T-cell (primary cell): ENCODE measurements at regions not wholly inside any gene's neighbourhood (a gene's known extent, or its start where the extent isn't known, plus 50 kb on each side); places are given as distances from the start of the nearest gene placed in this dataset.

Experiments
- ATAC-seq, 4 experiments: fragments of 200-7000 bp in 3 of 4; fragments of 150-1000 bp in 1 of 4; cut with Tn5 transposase; replicated peaks in 1 of 4; 1 replicate in 3 of 4; 2 replicates in 1 of 4; pipeline ENCODE4 v1.10.0; 2021; ENCODE audit warnings: moderate library complexity in 3 of 4, mild to moderate bottlenecking in 2 of 4, moderate number of reproducible peaks in 1 of 4
- CTCF ChIA-PET, 2 donors: fragments of 300-600 bp; sonication (Branson Sonifier 250); formaldehyde crosslinking; loops; one replicate each; lab custom pipeline; 2022; ENCODE audit warnings: antibody characterized with exemption in 2 of 2; lab: Charles Lee
- POLR2A ChIA-PET, 2 donors: fragments of 300-600 bp; sonication (Branson Sonifier 250); formaldehyde crosslinking; loops; one replicate each; lab custom pipeline; 2022; ENCODE audit warnings: antibody characterized with exemption in 2 of 2; lab: Charles Lee
- DNase-seq, 35 experiments: peaks; one replicate each; pipeline versions ENCODE4 v3.0.0 to v3.0.0-alpha.2; 2013 to 2023
- H3K27ac ChIP-seq: one replicate; pipeline ENCODE4 v1.5.1; 2013; ENCODE audit warnings: low read length
- H3K27me3 ChIP-seq, 2 experiments: replicated peaks in 1 of 2; 1 replicate in 1 of 2; 2 replicates in 1 of 2; pipeline versions ENCODE4 v1.6.1 to v1.7.0; 2013; ENCODE audit warnings: low read length in 1 of 2, mixed read lengths in 1 of 2; ENCODE audit not compliant: control insufficient read depth in 2 of 2, insufficient read depth in 2 of 2; ENCODE audit errors: extremely low read depth in 1 of 2
- H3K36me3 ChIP-seq, 2 donors: 1 replicate in 1 of 2; 2 replicates in 1 of 2; pipeline versions ENCODE4 v1.6.1 to v1.7.0; 2013; ENCODE audit warnings: low read length in 1 of 2; ENCODE audit not compliant: control insufficient read depth in 2 of 2, insufficient read depth in 1 of 2; ENCODE audit errors: extremely low read depth in 1 of 2
- H3K4me1 ChIP-seq, 2 experiments: 1 replicate in 1 of 2; 2 replicates in 1 of 2; pipeline versions ENCODE4 v1.6.1 to v1.7.0; 2013; ENCODE audit warnings: low read length in 2 of 2, mixed read lengths in 1 of 2; ENCODE audit not compliant: insufficient read depth in 2 of 2, control insufficient read depth in 1 of 2; ENCODE audit errors: extremely low read depth in 1 of 2
- H3K4me3 ChIP-seq, 2 donors: 1 replicate in 1 of 2; 2 replicates in 1 of 2; pipeline versions ENCODE4 v1.5.1 to v1.7.0; 2013; ENCODE audit warnings: mild to moderate bottlenecking in 2 of 2, low read length in 1 of 2, moderate library complexity in 1 of 2; ENCODE audit not compliant: control insufficient read depth in 1 of 2; ENCODE audit errors: extremely low read depth in 1 of 2
- H3K9me3 ChIP-seq: 2 replicates; pipeline ENCODE4 v1.7.0; 2013
- H3K27ac Mint-ChIP-seq, 2 donors: one replicate each; pipeline ENCODE4 v1.8.0; 2020 to 2021; ENCODE audit warnings: mild to moderate bottlenecking in 2 of 2, mixed read lengths in 2 of 2
- H3K27me3 Mint-ChIP-seq, 2 donors: one replicate each; pipeline ENCODE4 v1.8.0; 2021 to 2022; ENCODE audit warnings: mixed read lengths in 2 of 2
- H3K36me3 Mint-ChIP-seq: one replicate; pipeline ENCODE4 v1.8.0; 2021; ENCODE audit warnings: mixed read lengths
- H3K4me1 Mint-ChIP-seq, 3 donors: one replicate each; pipeline ENCODE4 v1.8.0; 2020 to 2022; ENCODE audit warnings: mixed read lengths in 3 of 3, mild to moderate bottlenecking in 1 of 3
- H3K4me3 Mint-ChIP-seq, 3 donors: one replicate each; pipeline ENCODE4 v1.8.0; 2020 to 2022; ENCODE audit warnings: mild to moderate bottlenecking in 3 of 3, mixed read lengths in 3 of 3, moderate library complexity in 3 of 3
- H3K9me3 Mint-ChIP-seq, 3 donors: one replicate each; pipeline ENCODE4 v1.8.0; 2020 to 2022; ENCODE audit warnings: mixed read lengths in 3 of 3
- WGBS: methylation state at CpG from one replicate; pipeline ENCODE4 v1.1.5; 2013; ENCODE audit warnings: missing lambda C conversion rate; ENCODE audit not compliant: insufficient coverage; 5-methylcytosine and 5-hydroxymethylcytosine counted together

- no peak overlapping the region for H3K27ac Mint-ChIP-seq
- no peak overlapping the region for H3K4me3 ChIP-seq
- H3K27me3 Mint-ChIP-seq = peaks cover 14 to 22% of the 10 kb centered on the region in 2 donors
- no peaks in the 10 kb centered on the region for H3K4me1 Mint-ChIP-seq
- DNase-seq = no peak
- ChIA-PET POLR2A (no interaction called here), CTCF (no interaction called here)
- WGBS = no CpG with 5 or more reads among the region's 1 CpG
- H3K4me1 ChIP-seq = no peaks in the 10 kb centered on the region
- no peaks in the 10 kb centered on the region for H3K9me3 ChIP-seq
- H3K4me3 Mint-ChIP-seq = no peak overlapping the region
- peaks cover 0 to 5% of the 10 kb centered on the region in 2 experiments for H3K27me3 ChIP-seq
- H3K36me3 Mint-ChIP-seq = no peaks in the 10 kb centered on the region
- no peak for ATAC-seq
- H3K27ac ChIP-seq = no peak overlapping the region
- H3K36me3 ChIP-seq = no peaks in the 10 kb centered on the region
- H3K9me3 Mint-ChIP-seq = no peaks in the 10 kb centered on the region
Measured at GRCh38 chr2:173669271-173669853, 295.8 kb downstream of the SP3 start.

- H3K4me1 Mint-ChIP-seq = no peaks in the 10 kb centered on the region
- DNase-seq (no peak), ATAC-seq (no peak)
- Histone ChIP-seq H3K9me3 (no peaks in the 10 kb centered on the region), H3K36me3 (no peaks in the 10 kb centered on the region), H3K4me1 (no peaks in the 10 kb centered on the region), H3K27ac (no peak overlapping the region), H3K4me3 (no peak overlapping the region), H3K27me3 (peaks cover 0 to 2% of the 10 kb centered on the region in 2 experiments)
- no peak overlapping the region for H3K27ac Mint-ChIP-seq
- POLR2A ChIA-PET = no interaction called here
- no peaks in the 10 kb centered on the region for H3K9me3 Mint-ChIP-seq
- no peaks in the 10 kb centered on the region for H3K36me3 Mint-ChIP-seq
- peaks cover 14 to 18% of the 10 kb centered on the region in 2 donors for H3K27me3 Mint-ChIP-seq
- CTCF ChIA-PET = no interaction called here
- H3K4me3 Mint-ChIP-seq = no peak overlapping the region
Measured at GRCh38 chr2:173669888-173670287, 295.3 kb downstream of the SP3 start.

GRCh38 chr2:173672573-173673340 is 292.4 kb downstream of the SP3 start:
- Histone ChIP-seq H3K36me3 (no peaks in the 10 kb centered on the region), H3K27ac (no peak overlapping the region), H3K27me3 (peaks cover 0 to 4% of the 10 kb centered on the region in 2 experiments), H3K4me1 (no peaks in the 10 kb centered on the region), H3K9me3 (no peaks in the 10 kb centered on the region), H3K4me3 (no peak overlapping the region)
- no peak for DNase-seq
- Mint-ChIP-seq H3K36me3 (no peaks in the 10 kb centered on the region), H3K4me3 (no peak overlapping the region), H3K27me3 (peaks cover 27 to 30% of the 10 kb centered on the region in 2 donors), H3K27ac (no peak overlapping the region), H3K4me1 (no peaks in the 10 kb centered on the region), H3K9me3 (no peaks in the 10 kb centered on the region)
- ATAC-seq = no peak
- WGBS = no CpG with 5 or more reads among the region's 3 CpGs
- ChIA-PET POLR2A (interaction anchor here in 1 of 2 donors (0.6 kb wide), 1 partner anchor 473 kb away, joined by 3 read pairs; no protein-coding TSS in a partner anchor), CTCF (no interaction called here)

- Histone ChIP-seq H3K4me3 (no peak overlapping the region), H3K27ac (no peak overlapping the region), H3K9me3 (no peaks in the 10 kb centered on the region), H3K27me3 (peaks cover 0 to 4% of the 10 kb centered on the region in 2 experiments), H3K4me1 (no peaks in the 10 kb centered on the region), H3K36me3 (no peaks in the 10 kb centered on the region)
- no CpG with 5 or more reads among the region's 1 CpG for WGBS
- Mint-ChIP-seq H3K4me3 (no peak overlapping the region), H3K9me3 (no peaks in the 10 kb centered on the region), H3K27me3 (peaks cover 27 to 30% of the 10 kb centered on the region in 2 donors), H3K27ac (no peak overlapping the region), H3K36me3 (no peaks in the 10 kb centered on the region), H3K4me1 (no peaks in the 10 kb centered on the region)
- DNase-seq = no peak
- ATAC-seq = no peak
- CTCF ChIA-PET = no interaction called here
- POLR2A ChIA-PET = no interaction called here
Measured at GRCh38 chr2:173673640-173674039, 291.5 kb downstream of the SP3 start.

- Histone ChIP-seq H3K4me3 (no peak overlapping the region), H3K27ac (no peak overlapping the region), H3K36me3 (no peaks in the 10 kb centered on the region), H3K4me1 (no peaks in the 10 kb centered on the region), H3K9me3 (no peaks in the 10 kb centered on the region), H3K27me3 (peaks cover 0 to 4% of the 10 kb centered on the region in 2 experiments)
- WGBS = 40% methylated on average over 1 of the region's 1 CpG
- CTCF ChIA-PET = interaction anchor here in 1 of 2 donors (0.6 kb wide), 1 partner anchor 757 kb away, joined by 3 read pairs; no protein-coding TSS in a partner anchor
- no peak for ATAC-seq
- no peaks in the 10 kb centered on the region for H3K4me1 Mint-ChIP-seq
- no peak overlapping the region for H3K4me3 Mint-ChIP-seq
- H3K9me3 Mint-ChIP-seq = peaks cover 0 to 5% (median 0%) of the 10 kb centered on the region in 3 donors
- POLR2A ChIA-PET = no interaction called here
- H3K36me3 Mint-ChIP-seq = no peaks in the 10 kb centered on the region
- DNase-seq = no peak
- no peak overlapping the region for H3K27ac Mint-ChIP-seq
- peaks cover 22 to 25% of the 10 kb centered on the region in 2 donors for H3K27me3 Mint-ChIP-seq
Measured at GRCh38 chr2:173676647-173677046, 288.5 kb downstream of the SP3 start.

GRCh38 chr2:173678186-173678585 is 287.0 kb downstream of the SP3 start:
- POLR2A ChIA-PET = no interaction called here
- no peaks in the 10 kb centered on the region for H3K36me3 Mint-ChIP-seq
- no CpG with 5 or more reads among the region's 1 CpG for WGBS
- DNase-seq = no peak
- ATAC-seq = no peak
- no peak overlapping the region for H3K4me3 ChIP-seq
- H3K27ac ChIP-seq = no peak overlapping the region
- H3K4me3 Mint-ChIP-seq = no peak overlapping the region
- H3K27me3 ChIP-seq = peaks cover 0 to 4% of the 10 kb centered on the region in 2 experiments
- H3K36me3 ChIP-seq = no peaks in the 10 kb centered on the region
- H3K27ac Mint-ChIP-seq = no peak overlapping the region
- H3K9me3 ChIP-seq = no peaks in the 10 kb centered on the region
- H3K9me3 Mint-ChIP-seq = peaks cover 0 to 5% (median 0%) of the 10 kb centered on the region in 3 donors
- H3K27me3 Mint-ChIP-seq = peaks cover 24% of the 10 kb centered on the region in 2 donors
- CTCF ChIA-PET = no interaction called here
- H3K4me1 ChIP-seq = no peaks in the 10 kb centered on the region
- no peaks in the 10 kb centered on the region for H3K4me1 Mint-ChIP-seq
